ENCODE measurements at regions not wholly inside any gene's neighbourhood (a gene's known extent, or its start where the extent isn't known, plus 50 kb on each side); places are given as distances from the start of the nearest gene placed in this dataset.
A peak's percentile ranks its signal among the peaks of the same experiment; 100 is the strongest.

DNA sequence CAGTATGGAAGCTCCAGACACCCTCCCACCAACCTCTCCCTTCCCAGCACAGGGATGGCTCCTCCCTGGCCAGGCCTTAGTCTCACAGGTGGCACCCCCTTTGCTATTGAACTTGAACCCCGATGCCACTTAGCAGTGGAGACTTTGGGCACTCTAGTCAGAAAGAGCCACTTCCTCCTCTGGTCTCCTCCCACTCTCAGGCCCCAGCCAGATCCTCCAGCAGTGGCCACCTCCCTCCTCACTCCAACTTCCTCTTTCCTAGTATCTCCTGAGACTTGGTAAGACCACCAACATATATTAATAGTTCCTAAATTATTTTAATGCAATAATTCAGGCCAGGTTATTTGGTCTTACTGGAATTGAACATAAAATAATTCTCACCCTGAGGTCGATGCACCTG, 437.2 kb upstream of the ID2 start:
- Histone ChIP-seq H3K9me3 (ENCODE audit: control insufficient read depth, low read length) (peaks cover 30% of the 10 kb centered on the region), H3K4me3 (ENCODE audit: low read length) (no peak overlapping the region), H3K9ac (ENCODE audit: extremely low read depth, low read length, poor library complexity, severe bottlenecking) (no peak overlapping the region), H3K4me1 (ENCODE audit: control insufficient read depth, insufficient read depth, low read length) (no peaks in the 10 kb centered on the region), H3K27ac (ENCODE audit: low read depth, low read length) (no peak overlapping the region), H3K27me3 (ENCODE audit: control insufficient read depth, insufficient read depth, low read length, poor library complexity, severe bottlenecking) (no peaks in the 10 kb centered on the region), H3K36me3 (ENCODE audit: control insufficient read depth, insufficient read depth, low read length) (no peaks in the 10 kb centered on the region)
- Mint-ChIP-seq H3K9me3 (peaks cover 23% of the 10 kb centered on the region), H3K4me1 (peaks cover 18% of the 10 kb centered on the region), H3K27me3 (ENCODE audit: insufficient read depth) (no peaks in the 10 kb centered on the region), H3K27ac (no peak overlapping the region), H3K36me3 (ENCODE audit: low read depth) (peaks cover 9% of the 10 kb centered on the region), H3K4me3 (no peak overlapping the region)
- TF ChIP-seq, protein P1, sequence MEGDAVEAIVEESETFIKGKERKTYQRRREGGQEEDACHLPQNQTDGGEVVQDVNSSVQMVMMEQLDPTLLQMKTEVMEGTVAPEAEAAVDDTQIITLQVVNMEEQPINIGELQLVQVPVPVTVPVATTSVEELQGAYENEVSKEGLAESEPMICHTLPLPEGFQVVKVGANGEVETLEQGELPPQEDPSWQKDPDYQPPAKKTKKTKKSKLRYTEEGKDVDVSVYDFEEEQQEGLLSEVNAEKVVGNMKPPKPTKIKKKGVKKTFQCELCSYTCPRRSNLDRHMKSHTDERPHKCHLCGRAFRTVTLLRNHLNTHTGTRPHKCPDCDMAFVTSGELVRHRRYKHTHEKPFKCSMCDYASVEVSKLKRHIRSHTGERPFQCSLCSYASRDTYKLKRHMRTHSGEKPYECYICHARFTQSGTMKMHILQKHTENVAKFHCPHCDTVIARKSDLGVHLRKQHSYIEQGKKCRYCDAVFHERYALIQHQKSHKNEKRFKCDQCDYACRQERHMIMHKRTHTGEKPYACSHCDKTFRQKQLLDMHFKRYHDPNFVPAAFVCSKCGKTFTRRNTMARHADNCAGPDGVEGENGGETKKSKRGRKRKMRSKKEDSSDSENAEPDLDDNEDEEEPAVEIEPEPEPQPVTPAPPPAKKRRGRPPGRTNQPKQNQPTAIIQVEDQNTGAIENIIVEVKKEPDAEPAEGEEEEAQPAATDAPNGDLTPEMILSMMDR (conservative IDR thresholded peaks at IDR 0.05), result no peak
- 93 to 97% methylated on average over 2 of the region's 2 CpGs for WGBS, 2 experiments (ENCODE audit: insufficient coverage in 1 of 2, insufficient read length in 1 of 2)
- DNase-seq, result no peak

GRCh38 chr2:8246137-8246536, 435.7 kb upstream of the ID2 start:
- Histone ChIP-seq H3K27me3 (ENCODE audit: control insufficient read depth, insufficient read depth, low read length, poor library complexity, severe bottlenecking) (no peaks in the 10 kb centered on the region), H3K36me3 (ENCODE audit: control insufficient read depth, insufficient read depth, low read length) (no peaks in the 10 kb centered on the region), H3K4me3 (ENCODE audit: low read length) (no peak overlapping the region), H3K27ac (ENCODE audit: low read depth, low read length) (no peak overlapping the region), H3K9me3 (ENCODE audit: control insufficient read depth, low read length) (peaks cover 45% of the 10 kb centered on the region), H3K4me1 (ENCODE audit: control insufficient read depth, insufficient read depth, low read length) (no peaks in the 10 kb centered on the region), H3K9ac (ENCODE audit: extremely low read depth, low read length, poor library complexity, severe bottlenecking) (no peak overlapping the region)
- Mint-ChIP-seq H3K9me3 (peaks cover 38% of the 10 kb centered on the region), H3K27me3 (ENCODE audit: insufficient read depth) (no peaks in the 10 kb centered on the region), H3K36me3 (ENCODE audit: low read depth) (peaks cover 12% of the 10 kb centered on the region), H3K4me3 (no peak overlapping the region), H3K27ac (no peak overlapping the region), H3K4me1 (peaks cover 18% of the 10 kb centered on the region)
- TF ChIP-seq, protein P1 (conservative IDR thresholded peaks at IDR 0.05), result no peak
- peak; percentile 1 for DNase-seq
- WGBS, 2 experiments (ENCODE audit: insufficient coverage in 1 of 2, insufficient read length in 1 of 2), result 91 to 100% methylated on average over 1 to 3 of the region's 3 CpGs

DNA sequence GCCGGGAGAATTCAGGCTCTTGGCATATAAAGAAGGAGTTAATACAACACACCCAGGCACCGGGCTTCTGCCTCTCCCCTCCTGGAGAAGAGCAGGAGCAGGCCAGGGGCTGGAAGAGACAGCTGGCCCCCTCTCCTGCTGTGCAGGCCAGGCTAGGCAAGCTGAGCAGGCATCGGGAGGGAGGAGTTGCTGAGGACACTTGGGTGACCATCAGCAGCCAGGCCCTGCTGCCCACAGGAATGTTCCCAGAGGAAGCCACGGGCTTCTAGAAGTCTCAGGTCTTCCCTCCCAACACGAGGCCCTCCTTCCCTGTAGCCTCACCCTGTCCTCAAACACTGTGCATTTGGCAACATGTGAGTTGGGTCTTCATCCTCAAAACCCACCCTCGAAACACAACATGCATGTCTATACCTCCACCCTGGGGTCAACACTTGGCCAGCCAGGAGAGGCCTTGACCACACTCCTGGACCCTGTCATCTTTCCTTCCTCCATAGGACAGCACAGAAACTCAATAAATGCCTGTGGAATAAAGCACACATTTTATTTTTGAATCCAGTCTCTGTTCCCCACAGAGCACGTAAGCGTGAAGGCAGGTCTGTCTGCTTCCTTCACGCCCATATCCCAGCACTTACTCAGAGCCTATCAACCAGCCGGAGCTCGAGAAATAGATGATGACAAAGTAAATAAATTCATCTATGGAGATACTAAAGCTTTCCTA, 433.8 kb upstream of the ID2 start:
- Histone ChIP-seq H3K9me3 (ENCODE audit: control insufficient read depth, low read length) (peaks cover 60% of the 10 kb centered on the region), H3K4me3 (ENCODE audit: low read length) (no peak overlapping the region), H3K36me3 (ENCODE audit: control insufficient read depth, insufficient read depth, low read length) (no peaks in the 10 kb centered on the region), H3K27ac (ENCODE audit: low read depth, low read length) (no peak overlapping the region), H3K27me3 (ENCODE audit: control insufficient read depth, insufficient read depth, low read length, poor library complexity, severe bottlenecking) (no peaks in the 10 kb centered on the region), H3K4me1 (ENCODE audit: control insufficient read depth, insufficient read depth, low read length) (no peaks in the 10 kb centered on the region), H3K9ac (ENCODE audit: extremely low read depth, low read length, poor library complexity, severe bottlenecking) (no peak overlapping the region)
- Mint-ChIP-seq H3K27ac (no peak overlapping the region), H3K4me1 (peaks cover 22% of the 10 kb centered on the region), H3K36me3 (ENCODE audit: low read depth) (peaks cover 17% of the 10 kb centered on the region), H3K9me3 (peaks cover 52% of the 10 kb centered on the region), H3K4me3 (no peak overlapping the region), H3K27me3 (ENCODE audit: insufficient read depth) (no peaks in the 10 kb centered on the region)
- peak; percentile 24 for DNase-seq
- TF ChIP-seq, protein P1 (conservative IDR thresholded peaks at IDR 0.05), result no peak
- 86 to 96% methylated on average over 8 to 11 of the region's 11 CpGs for WGBS, 2 experiments (ENCODE audit: insufficient coverage in 1 of 2, insufficient read length in 1 of 2)

All from endodermal cell (in vitro differentiated cells).